ENCODE measurements at regions not wholly inside any gene's neighbourhood (a gene's known extent, or its start where the extent isn't known, plus 50 kb on each side); places are given as distances from the start of the nearest gene placed in this dataset.
"Not testable (repeated sequence)": the region's sequence is repeated elsewhere in the genome, so short reads cannot be mapped to it uniquely, and the experiment has no call there.

DNA sequence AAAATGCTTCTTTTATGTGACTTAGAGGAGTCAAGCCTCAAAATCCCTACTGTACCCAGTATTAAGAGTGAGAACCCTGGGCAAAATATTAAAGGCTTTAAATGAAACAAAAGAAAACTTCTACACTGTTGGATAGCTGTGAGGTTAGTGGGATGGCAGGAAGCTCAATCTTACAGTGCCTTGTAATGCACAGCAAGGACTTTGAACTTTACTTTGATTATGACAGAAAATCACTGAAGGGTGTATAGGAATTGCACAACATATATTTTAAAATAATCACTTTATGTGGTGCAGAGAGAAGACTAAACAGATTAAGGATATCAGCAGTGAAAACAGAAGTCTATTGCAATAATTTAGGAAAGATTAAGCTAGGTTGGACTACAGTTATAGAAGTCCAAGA, 1333.4 kb downstream of the ADGRL3 start:
- no peak for DNase-seq
- intact Hi-C loops (cut with DNase I) = no loop called here

- intact Hi-C loops (cut with DNase I) = no loop called here
- no peak for DNase-seq
Observed at GRCh38 chr4:62531731-62532130, 1331.6 kb downstream of the ADGRL3 start.

- intact Hi-C loops (cut with DNase I) = no loop called here
- DNase-seq = no peak
Observed at GRCh38 chr4:62531264-62531663, 1331.1 kb downstream of the ADGRL3 start.

DNA sequence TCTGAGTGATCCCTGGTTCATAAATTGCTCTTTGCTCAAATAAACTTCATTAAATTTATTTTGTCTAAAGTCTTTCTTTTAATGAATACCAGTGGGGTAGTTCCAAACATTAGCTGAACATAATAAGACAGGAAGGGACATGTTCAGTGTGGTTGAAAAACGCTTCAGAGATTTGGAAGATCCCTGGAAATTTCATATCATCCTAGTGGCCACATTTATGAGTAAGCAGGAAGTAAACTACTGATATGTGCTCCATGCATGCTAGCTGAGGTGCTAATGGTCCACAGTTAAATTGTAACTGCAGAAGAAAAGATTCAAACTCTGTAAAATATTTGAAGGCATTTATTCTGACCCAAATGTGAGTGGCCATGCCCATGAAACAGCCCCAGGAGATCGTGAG, 1328.7 kb downstream of the ADGRL3 start:
- intact Hi-C loops (cut with DNase I) = no loop called here
- DNase-seq = no peak

- intact Hi-C loops (cut with DNase I) = no loop called here
- DNase-seq = no peak
Observed at GRCh38 chr4:62526671-62527070, 1326.5 kb downstream of the ADGRL3 start.

DNA sequence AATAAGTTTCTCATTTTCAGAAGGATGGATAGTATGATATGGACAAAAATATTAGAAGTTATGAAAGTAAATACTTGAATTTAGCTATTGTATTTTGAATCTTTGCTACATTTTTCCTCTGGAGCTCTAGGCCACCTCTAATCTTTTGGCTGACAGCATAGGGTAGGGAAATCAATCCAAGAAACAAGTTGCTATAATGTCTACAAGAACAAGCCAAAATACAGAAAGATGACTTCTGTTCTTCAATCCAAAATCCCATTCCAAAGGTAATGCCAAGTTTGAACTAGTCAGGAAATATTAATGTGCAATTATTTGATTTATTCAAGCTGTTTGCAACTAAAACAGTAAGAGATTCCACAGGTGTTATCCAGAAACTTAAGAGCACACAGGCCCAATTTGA, 1323.1 kb downstream of the ADGRL3 start:
- intact Hi-C loops (cut with DNase I) = no loop called here
- DNase-seq = no peak

DNA sequence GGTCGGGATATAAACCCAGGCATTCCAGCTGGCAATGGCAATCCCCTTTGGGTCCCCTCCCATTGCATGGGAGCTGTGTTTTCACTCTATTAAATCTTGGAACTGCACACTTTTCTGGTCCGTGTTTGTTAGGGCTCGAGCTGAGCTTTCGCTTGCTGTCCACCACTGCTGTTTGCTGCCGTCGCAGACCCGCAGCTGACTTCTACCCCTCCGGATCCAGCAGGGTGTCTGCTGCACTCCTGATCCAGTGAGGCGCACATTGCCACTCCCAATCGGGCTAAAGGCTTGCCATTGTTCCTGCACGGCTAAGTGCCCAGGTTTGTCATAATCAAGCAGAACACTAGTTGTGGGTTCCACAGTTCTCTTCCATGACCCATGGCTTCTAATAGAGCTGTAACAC, 1322.1 kb downstream of the ADGRL3 start:
- intact Hi-C loops (cut with DNase I) = no loop called here
- DNase-seq = no peak

DNA sequence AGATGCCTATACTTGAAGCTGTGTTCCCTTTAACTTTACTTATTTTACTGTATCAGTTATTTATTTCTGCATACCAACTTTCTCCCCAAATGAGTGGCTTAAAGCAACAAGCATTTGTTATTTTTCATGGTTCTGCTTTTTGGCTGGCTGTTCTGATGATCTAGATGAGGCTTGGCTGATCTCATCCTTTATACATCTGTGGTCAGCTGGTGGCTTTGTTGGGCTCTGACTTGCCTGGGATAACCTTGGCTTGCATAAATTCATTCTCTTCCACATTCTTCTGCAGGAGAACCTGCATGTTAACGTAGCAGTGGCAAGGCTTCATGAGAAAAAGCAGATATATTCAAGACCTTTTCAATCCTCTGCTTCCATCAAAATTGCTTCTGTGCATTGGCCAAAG, 1317.6 kb downstream of the ADGRL3 start:
- no peak for DNase-seq
- intact Hi-C loops (cut with DNase I) = no loop called here

DNA sequence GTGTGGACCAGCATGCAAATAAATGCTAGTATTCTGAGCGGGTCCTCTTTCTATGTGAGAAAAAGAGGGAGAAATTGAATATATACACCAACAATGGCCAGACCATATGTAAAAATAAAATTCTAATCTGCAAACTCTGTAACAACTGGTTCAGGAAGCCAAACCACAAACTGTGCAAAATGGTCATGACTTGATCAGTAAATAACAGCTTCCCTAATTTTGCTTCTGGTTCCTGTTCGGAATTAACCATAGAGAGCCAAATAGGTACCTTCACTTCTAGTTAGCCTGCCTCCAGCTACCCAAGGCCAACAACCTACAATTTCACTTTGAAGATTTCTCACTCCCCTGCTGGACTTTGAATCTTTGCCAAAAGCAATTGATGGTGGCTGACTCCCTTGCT, 1313.2 kb downstream of the ADGRL3 start:
- intact Hi-C loops (cut with DNase I) = no loop called here
- no peak for DNase-seq

DNA sequence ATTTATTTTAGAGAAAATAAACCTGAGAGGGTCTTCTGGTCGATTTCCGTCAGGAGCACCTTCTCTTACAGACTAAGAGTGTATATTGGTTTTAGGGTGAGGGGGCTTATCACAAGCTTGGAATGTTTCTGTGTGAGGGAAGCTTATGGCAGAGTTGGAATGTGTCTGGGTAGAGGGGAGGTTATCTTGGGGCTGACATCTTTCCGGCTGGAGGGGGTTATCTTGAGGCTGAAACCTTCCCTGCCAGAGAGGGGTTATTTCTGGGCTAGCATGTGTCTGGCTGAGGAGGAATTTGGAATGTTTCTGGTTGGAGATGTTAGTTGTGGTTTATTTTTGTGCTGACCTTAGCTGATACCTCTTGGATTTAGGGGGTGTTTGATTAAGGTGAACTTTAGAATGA, 1312.1 kb downstream of the ADGRL3 start:
- intact Hi-C loops (cut with DNase I) = no loop called here
- no peak for DNase-seq

DNA sequence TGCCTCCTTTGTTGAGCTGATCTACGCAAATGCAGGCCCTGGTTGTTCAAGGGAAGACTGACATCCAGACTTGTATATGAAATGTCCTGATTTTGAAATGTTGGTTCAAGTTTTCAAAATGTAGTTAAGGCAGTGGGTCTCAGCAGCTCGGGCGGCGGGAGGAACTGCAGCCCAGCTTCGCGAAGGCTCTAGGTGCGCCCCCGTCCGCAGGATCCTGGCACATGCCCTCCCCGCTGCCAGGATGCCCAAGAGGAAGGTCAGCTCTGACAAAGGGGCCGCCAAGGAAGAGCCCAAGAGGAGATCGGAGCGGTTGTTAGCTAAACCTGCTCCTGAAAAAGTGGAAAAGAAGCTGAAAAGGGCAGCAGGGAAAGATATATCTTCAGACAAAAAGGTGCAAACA, 1310.1 kb downstream of the ADGRL3 start:
- intact Hi-C loops (cut with DNase I) = no loop called here
- DNase-seq = no peak

GRCh38 chr4:62500296-62500695, 1300.2 kb downstream of the ADGRL3 start:
- intact Hi-C loops (cut with DNase I) = no loop called here
- DNase-seq = no peak

DNA sequence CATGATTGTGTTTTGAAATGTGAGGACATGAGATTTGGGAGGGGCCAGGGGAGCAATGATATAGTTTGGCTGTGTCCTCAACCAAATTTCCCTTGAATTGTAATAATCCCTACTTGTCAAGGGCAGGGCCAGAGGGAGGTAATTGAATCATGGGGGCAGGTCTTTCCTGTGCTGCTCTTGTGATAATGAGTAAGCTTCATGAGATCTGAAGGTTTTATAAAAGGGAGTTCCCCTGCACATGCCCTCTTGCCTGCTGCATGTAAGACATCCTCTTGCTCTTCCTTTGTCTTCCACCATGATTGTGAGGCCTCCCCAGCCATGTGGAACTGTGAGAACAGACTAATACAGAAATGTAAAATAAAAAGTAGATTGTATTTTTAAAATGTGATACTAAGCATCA, 1294.9 kb downstream of the ADGRL3 start:
- intact Hi-C loops (cut with DNase I) = no loop called here

DNA sequence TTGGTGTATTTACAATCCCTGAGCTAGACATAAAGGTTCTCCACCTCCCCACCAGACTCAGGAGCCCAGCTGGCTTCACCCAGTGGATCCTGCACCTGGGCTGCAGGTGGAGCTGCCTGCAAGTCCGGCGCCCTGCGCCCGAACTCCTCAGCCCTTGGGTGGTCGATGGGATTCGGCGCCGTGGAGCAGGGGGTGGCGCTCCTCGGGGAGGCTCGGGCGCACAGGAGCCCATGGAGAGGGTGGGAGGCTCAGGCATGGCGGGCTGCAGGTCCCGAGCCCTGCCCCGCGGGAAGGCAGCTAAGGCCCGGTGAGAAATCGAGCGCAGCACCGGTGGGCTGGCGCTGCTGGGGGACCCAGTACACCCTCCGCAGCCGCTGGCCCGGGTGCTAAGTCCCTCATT, 1291.6 kb downstream of the ADGRL3 start:
- intact Hi-C loops (cut with DNase I); DNase-seq: not testable (repeated sequence)

More for the DNA sequence above, 1294.9 kb downstream of the ADGRL3 start:
- no peak for DNase-seq

DNA sequence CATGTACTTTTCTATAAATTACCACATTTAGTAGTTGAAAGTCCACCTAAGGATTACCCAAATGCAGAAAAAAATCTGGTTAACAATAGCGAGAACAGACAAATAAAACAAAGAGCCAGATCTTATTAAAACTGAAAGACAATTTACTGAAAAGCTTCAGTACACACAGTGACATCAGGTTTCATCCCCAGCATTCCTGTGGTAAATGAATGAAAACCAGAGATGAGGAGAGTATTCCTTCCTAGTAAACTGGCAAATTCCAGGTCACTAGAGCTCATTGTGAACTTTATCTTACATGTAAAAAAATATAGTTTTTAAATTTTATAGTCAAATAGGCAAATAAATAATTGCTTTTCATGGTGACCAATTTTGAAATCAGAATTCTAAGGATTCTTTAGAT, 1290.5 kb downstream of the ADGRL3 start:
- intact Hi-C loops (cut with DNase I) = no loop called here

GRCh38 chr4:62487016-62487415, 1286.9 kb downstream of the ADGRL3 start:
- intact Hi-C loops (cut with DNase I) = no loop called here
- no peak for DNase-seq

More for the DNA sequence above, 1290.5 kb downstream of the ADGRL3 start:
- DNase-seq = no peak

DNA sequence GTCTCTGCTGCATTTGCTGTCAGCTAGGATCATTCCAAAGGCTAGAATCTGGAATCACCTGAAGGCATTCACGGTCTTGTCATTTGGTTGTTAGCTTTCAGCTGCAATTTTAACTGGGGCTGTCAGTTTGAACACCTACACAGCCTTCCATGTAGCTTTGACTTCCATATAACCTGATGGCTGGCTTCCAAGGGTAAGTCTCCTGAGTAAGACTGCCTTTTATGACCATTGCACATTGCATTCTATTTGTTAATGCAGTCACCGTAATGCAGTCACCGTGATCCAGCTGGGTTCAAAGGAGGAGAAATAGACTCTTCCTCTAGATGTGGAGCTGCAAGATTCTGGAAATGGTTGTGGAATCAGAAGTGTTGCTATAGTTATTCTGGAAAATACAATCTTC, 1284.2 kb downstream of the ADGRL3 start:
- DNase-seq = no peak
- intact Hi-C loops (cut with DNase I) = no loop called here

GRCh38 chr4:62482355-62482754, 1282.2 kb downstream of the ADGRL3 start:
- intact Hi-C loops (cut with DNase I) = no loop called here
- DNase-seq = no peak

DNA sequence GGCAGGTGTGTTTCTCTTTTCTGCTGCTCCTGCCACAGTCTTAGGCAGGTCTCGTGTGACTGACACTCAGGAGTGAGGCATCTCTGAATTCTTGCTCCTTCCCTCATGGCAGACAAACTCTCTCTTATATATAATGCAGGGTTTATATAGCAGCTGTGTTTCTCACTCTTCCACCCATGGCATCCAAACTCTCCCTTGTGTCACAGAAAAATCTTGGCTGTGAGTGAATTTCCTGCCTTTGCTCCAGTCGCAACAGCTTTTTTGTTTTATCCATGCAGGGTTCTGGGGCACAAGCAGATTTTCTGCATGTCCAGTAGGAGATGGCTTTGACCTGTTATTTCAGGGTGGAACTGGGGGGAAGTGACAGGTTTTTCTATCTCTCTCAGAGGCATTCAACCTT, 1275.5 kb downstream of the ADGRL3 start:
- DNase-seq = no peak
- intact Hi-C loops (cut with DNase I) = no loop called here

- no peak for DNase-seq
- intact Hi-C loops (cut with DNase I) = no loop called here
Observed at GRCh38 chr4:62474802-62475201, 1274.7 kb downstream of the ADGRL3 start.

GRCh38 chr4:62471021-62471420, 1270.9 kb downstream of the ADGRL3 start:
- intact Hi-C loops (cut with DNase I) = no loop called here
- DNase-seq = no peak

DNA sequence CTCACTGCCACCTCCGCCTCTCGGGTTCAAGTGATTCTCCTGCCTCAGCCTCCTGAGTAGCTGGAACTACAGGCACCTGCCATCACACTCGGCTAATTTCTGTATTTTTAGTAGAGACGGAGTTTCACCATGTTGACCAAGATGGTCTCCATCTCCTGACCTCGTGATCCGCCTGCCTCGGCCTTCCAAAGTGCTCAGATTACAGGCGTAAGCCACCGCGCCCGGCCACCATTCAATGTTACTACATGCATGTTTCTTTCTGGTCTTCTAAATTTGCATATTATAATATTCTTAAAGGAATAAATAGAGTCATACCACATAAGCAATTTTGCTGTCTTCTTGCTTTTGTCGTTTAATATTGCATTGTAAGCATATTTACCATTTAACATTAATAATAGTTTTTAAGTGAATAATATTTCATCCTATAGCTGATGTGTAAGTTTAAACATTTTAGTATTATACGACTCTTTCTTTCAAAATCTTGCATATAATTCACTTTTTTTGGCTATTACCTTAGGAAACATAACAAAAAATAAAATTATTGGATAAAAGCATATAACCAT, 1270.4 kb downstream of the ADGRL3 start:
- intact Hi-C loops (cut with DNase I) = no loop called here
- DNase-seq = no peak
